ENCODE measurements at regions not wholly inside any gene's neighbourhood (a gene's known extent, or its start where the extent isn't known, plus 50 kb on each side); places are given as distances from the start of the nearest gene placed in this dataset.

DNA sequence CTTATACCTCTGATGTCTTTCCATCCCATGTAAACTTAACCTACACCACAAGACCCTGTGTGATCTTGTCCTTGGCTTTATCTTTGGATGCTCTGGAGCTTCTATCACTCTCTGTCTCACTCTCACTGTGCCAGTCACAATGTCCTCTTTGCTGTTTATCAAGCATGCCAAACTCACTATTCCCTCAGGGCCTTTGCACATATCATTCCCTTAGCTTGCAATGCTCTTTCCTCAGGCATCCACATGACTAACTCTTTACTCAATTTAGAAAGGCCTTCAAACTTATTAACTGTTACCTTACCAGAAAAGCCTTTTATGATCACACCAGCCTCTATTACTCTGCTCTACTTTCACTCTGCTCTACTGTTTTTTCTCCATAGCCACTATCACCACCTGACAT lies 354.1 kb downstream of the RFC3 start:
- TF ChIP-seq, protein P1, sequence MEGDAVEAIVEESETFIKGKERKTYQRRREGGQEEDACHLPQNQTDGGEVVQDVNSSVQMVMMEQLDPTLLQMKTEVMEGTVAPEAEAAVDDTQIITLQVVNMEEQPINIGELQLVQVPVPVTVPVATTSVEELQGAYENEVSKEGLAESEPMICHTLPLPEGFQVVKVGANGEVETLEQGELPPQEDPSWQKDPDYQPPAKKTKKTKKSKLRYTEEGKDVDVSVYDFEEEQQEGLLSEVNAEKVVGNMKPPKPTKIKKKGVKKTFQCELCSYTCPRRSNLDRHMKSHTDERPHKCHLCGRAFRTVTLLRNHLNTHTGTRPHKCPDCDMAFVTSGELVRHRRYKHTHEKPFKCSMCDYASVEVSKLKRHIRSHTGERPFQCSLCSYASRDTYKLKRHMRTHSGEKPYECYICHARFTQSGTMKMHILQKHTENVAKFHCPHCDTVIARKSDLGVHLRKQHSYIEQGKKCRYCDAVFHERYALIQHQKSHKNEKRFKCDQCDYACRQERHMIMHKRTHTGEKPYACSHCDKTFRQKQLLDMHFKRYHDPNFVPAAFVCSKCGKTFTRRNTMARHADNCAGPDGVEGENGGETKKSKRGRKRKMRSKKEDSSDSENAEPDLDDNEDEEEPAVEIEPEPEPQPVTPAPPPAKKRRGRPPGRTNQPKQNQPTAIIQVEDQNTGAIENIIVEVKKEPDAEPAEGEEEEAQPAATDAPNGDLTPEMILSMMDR (tag by site-specific recombination; IDR thresholded peaks at IDR 0.05): no peak
- TF ChIP-seq ZNF169 (tag by site-specific recombination; IDR thresholded peaks at IDR 0.05): no peak
- no peak for TF ChIP-seq HOXA7 (CRISPR knock-in tag; IDR thresholded peaks at IDR 0.05; ENCODE audit: borderline replicate concordance)
- no peak for TF ChIP-seq ZNF266 (tag by site-specific recombination; IDR thresholded peaks at IDR 0.05; ENCODE audit: low read depth)
- TF ChIP-seq ZNF629 (tag by site-specific recombination; IDR thresholded peaks at IDR 0.05): no peak
- TF ChIP-seq, protein P2, sequence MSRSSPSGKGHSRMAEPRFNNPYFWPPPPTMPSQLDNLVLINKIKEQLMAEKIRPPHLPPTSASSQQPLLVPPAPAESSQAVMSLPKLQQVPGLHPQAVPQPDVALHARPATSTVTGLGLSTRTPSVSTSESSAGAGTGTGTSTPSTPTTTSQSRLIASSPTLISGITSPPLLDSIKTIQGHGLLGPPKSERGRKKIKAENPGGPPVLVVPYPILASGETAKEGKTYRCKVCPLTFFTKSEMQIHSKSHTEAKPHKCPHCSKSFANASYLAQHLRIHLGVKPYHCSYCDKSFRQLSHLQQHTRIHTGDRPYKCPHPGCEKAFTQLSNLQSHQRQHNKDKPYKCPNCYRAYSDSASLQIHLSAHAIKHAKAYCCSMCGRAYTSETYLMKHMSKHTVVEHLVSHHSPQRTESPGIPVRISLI (tag by site-specific recombination; IDR thresholded peaks at IDR 0.05): no peak
- TF ChIP-seq, protein P3, sequence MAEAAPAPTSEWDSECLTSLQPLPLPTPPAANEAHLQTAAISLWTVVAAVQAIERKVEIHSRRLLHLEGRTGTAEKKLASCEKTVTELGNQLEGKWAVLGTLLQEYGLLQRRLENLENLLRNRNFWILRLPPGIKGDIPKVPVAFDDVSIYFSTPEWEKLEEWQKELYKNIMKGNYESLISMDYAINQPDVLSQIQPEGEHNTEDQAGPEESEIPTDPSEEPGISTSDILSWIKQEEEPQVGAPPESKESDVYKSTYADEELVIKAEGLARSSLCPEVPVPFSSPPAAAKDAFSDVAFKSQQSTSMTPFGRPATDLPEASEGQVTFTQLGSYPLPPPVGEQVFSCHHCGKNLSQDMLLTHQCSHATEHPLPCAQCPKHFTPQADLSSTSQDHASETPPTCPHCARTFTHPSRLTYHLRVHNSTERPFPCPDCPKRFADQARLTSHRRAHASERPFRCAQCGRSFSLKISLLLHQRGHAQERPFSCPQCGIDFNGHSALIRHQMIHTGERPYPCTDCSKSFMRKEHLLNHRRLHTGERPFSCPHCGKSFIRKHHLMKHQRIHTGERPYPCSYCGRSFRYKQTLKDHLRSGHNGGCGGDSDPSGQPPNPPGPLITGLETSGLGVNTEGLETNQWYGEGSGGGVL (tag by site-specific recombination; IDR thresholded peaks at IDR 0.05): no peak
- no peak for TF ChIP-seq ZBTB1 (tag by site-specific recombination; IDR thresholded peaks at IDR 0.05)
- TF ChIP-seq, protein P4, sequence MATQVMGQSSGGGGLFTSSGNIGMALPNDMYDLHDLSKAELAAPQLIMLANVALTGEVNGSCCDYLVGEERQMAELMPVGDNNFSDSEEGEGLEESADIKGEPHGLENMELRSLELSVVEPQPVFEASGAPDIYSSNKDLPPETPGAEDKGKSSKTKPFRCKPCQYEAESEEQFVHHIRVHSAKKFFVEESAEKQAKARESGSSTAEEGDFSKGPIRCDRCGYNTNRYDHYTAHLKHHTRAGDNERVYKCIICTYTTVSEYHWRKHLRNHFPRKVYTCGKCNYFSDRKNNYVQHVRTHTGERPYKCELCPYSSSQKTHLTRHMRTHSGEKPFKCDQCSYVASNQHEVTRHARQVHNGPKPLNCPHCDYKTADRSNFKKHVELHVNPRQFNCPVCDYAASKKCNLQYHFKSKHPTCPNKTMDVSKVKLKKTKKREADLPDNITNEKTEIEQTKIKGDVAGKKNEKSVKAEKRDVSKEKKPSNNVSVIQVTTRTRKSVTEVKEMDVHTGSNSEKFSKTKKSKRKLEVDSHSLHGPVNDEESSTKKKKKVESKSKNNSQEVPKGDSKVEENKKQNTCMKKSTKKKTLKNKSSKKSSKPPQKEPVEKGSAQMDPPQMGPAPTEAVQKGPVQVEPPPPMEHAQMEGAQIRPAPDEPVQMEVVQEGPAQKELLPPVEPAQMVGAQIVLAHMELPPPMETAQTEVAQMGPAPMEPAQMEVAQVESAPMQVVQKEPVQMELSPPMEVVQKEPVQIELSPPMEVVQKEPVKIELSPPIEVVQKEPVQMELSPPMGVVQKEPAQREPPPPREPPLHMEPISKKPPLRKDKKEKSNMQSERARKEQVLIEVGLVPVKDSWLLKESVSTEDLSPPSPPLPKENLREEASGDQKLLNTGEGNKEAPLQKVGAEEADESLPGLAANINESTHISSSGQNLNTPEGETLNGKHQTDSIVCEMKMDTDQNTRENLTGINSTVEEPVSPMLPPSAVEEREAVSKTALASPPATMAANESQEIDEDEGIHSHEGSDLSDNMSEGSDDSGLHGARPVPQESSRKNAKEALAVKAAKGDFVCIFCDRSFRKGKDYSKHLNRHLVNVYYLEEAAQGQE (tag by site-specific recombination; IDR thresholded peaks at IDR 0.05): no peak
- TF ChIP-seq, protein P5, sequence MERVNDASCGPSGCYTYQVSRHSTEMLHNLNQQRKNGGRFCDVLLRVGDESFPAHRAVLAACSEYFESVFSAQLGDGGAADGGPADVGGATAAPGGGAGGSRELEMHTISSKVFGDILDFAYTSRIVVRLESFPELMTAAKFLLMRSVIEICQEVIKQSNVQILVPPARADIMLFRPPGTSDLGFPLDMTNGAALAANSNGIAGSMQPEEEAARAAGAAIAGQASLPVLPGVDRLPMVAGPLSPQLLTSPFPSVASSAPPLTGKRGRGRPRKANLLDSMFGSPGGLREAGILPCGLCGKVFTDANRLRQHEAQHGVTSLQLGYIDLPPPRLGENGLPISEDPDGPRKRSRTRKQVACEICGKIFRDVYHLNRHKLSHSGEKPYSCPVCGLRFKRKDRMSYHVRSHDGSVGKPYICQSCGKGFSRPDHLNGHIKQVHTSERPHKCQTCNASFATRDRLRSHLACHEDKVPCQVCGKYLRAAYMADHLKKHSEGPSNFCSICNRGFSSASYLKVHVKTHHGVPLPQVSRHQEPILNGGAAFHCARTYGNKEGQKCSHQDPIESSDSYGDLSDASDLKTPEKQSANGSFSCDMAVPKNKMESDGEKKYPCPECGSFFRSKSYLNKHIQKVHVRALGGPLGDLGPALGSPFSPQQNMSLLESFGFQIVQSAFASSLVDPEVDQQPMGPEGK (tag by site-specific recombination; IDR thresholded peaks at IDR 0.05): no peak
- TF ChIP-seq ZNF560 (tag by site-specific recombination; IDR thresholded peaks at IDR 0.05; ENCODE audit: borderline replicate concordance): no peak
- TF ChIP-seq, protein P6, sequence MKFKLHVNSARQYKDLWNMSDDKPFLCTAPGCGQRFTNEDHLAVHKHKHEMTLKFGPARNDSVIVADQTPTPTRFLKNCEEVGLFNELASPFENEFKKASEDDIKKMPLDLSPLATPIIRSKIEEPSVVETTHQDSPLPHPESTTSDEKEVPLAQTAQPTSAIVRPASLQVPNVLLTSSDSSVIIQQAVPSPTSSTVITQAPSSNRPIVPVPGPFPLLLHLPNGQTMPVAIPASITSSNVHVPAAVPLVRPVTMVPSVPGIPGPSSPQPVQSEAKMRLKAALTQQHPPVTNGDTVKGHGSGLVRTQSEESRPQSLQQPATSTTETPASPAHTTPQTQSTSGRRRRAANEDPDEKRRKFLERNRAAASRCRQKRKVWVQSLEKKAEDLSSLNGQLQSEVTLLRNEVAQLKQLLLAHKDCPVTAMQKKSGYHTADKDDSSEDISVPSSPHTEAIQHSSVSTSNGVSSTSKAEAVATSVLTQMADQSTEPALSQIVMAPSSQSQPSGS (tag by site-specific recombination; IDR thresholded peaks at IDR 0.05; ENCODE audit: low read depth): no peak
- TF ChIP-seq ZNF610 (tag by site-specific recombination; IDR thresholded peaks at IDR 0.05; ENCODE audit: borderline replicate concordance): no peak
